Fibroblast of lung (primary cell): ENCODE measurements at regions not wholly inside any gene's neighbourhood (a gene's known extent, or its start where the extent isn't known, plus 50 kb on each side); places are given as distances from the start of the nearest gene placed in this dataset.

Experiments
- EZH2 ChIP-seq: IDR thresholded peaks from 2 replicates; pipeline ENCODE4 v1.5.1; 2012; ENCODE audit warnings: low read length, control low read depth, mild to moderate bottlenecking; ENCODE audit errors: missing control alignments
- TF ChIP-seq, protein P1 (sequence below), 2 donors: IDR thresholded peaks in 1 of 2; conservative IDR thresholded peaks in 1 of 2; 1 replicate in 1 of 2; 2 replicates in 1 of 2; pipeline ENCODE4 v1.5.1; 2011 to 2012; ENCODE audit warnings: low read length in 2 of 2, control low read depth in 1 of 2, inconsistent platforms in 1 of 2, low read depth in 1 of 2, mild to moderate bottlenecking in 1 of 2

GRCh38 chr7:131699323-131699722 lies 142.9 kb upstream of the PODXL start:
- TF ChIP-seq, protein P1, sequence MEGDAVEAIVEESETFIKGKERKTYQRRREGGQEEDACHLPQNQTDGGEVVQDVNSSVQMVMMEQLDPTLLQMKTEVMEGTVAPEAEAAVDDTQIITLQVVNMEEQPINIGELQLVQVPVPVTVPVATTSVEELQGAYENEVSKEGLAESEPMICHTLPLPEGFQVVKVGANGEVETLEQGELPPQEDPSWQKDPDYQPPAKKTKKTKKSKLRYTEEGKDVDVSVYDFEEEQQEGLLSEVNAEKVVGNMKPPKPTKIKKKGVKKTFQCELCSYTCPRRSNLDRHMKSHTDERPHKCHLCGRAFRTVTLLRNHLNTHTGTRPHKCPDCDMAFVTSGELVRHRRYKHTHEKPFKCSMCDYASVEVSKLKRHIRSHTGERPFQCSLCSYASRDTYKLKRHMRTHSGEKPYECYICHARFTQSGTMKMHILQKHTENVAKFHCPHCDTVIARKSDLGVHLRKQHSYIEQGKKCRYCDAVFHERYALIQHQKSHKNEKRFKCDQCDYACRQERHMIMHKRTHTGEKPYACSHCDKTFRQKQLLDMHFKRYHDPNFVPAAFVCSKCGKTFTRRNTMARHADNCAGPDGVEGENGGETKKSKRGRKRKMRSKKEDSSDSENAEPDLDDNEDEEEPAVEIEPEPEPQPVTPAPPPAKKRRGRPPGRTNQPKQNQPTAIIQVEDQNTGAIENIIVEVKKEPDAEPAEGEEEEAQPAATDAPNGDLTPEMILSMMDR (conservative IDR thresholded peaks at IDR 0.05 in 1 of 2, IDR thresholded peaks at IDR 0.05 in 1 of 2; ENCODE audit: low read depth in 1 of 2, low read length in 2 of 2), result no peak
- TF ChIP-seq EZH2, result no peak
